Astrocyte (in vitro differentiated cells and primary cell): ENCODE measurements at regions not wholly inside any gene's neighbourhood (a gene's known extent, or its start where the extent isn't known, plus 50 kb on each side); places are given as distances from the start of the nearest gene placed in this dataset.

ENCODE experiments used
- EZH2 ChIP-seq: IDR thresholded peaks from 2 replicates; pipeline ENCODE4 v1.6.1; 2012; ENCODE audit warnings: mild to moderate bottlenecking, low read length, inconsistent platforms; ENCODE audit not compliant: insufficient read depth
- TF ChIP-seq, protein P1 (sequence below): IDR thresholded peaks from 2 replicates; pipeline ENCODE4 v1.5.1; 2011; ENCODE audit warnings: low read depth, mild to moderate bottlenecking, inconsistent platforms, low read length, moderate library complexity; ENCODE audit not compliant: insufficient read depth

DNA sequence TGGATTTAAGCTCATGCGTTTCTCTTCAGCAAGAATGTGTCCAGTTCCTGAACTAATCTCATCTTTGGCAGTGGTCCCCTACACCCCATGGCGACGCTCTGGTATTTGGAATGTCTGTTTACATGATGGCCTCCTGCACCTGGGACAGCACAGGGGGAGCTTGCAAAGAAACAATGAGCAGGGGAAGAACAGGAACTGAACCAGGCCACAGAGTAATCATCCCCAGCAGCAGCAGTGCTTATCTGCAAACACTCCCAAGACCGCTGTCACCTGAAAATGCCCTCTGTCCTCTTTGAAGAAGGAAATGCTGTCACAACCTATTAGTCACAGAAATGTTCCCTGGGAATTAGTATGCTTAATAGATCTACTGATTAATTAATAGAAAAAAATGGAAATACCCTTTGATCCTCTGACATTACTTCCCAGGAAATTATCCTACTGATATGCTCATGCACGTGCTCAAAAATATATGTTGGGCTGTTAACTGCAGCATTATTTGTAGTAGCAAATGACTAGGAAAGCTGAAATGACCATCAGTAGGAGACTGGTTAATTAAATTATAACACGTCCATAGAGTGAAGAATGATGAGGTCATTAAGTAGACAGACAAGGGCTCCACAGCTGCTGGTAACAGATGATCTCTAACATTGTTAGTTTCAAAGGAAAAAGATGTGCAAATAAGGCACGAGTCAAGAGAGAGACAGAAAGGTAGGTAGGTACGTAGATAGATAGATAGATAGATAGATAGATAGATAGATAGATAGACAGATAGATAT, 279.3 kb upstream of the FLRT2 start:
- no peak for TF ChIP-seq EZH2
- TF ChIP-seq, protein P1, sequence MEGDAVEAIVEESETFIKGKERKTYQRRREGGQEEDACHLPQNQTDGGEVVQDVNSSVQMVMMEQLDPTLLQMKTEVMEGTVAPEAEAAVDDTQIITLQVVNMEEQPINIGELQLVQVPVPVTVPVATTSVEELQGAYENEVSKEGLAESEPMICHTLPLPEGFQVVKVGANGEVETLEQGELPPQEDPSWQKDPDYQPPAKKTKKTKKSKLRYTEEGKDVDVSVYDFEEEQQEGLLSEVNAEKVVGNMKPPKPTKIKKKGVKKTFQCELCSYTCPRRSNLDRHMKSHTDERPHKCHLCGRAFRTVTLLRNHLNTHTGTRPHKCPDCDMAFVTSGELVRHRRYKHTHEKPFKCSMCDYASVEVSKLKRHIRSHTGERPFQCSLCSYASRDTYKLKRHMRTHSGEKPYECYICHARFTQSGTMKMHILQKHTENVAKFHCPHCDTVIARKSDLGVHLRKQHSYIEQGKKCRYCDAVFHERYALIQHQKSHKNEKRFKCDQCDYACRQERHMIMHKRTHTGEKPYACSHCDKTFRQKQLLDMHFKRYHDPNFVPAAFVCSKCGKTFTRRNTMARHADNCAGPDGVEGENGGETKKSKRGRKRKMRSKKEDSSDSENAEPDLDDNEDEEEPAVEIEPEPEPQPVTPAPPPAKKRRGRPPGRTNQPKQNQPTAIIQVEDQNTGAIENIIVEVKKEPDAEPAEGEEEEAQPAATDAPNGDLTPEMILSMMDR, result no peak
